ENCODE measurements at regions not wholly inside any gene's neighbourhood (a gene's known extent, or its start where the extent isn't known, plus 50 kb on each side); places are given as distances from the start of the nearest gene placed in this dataset.

DNA sequence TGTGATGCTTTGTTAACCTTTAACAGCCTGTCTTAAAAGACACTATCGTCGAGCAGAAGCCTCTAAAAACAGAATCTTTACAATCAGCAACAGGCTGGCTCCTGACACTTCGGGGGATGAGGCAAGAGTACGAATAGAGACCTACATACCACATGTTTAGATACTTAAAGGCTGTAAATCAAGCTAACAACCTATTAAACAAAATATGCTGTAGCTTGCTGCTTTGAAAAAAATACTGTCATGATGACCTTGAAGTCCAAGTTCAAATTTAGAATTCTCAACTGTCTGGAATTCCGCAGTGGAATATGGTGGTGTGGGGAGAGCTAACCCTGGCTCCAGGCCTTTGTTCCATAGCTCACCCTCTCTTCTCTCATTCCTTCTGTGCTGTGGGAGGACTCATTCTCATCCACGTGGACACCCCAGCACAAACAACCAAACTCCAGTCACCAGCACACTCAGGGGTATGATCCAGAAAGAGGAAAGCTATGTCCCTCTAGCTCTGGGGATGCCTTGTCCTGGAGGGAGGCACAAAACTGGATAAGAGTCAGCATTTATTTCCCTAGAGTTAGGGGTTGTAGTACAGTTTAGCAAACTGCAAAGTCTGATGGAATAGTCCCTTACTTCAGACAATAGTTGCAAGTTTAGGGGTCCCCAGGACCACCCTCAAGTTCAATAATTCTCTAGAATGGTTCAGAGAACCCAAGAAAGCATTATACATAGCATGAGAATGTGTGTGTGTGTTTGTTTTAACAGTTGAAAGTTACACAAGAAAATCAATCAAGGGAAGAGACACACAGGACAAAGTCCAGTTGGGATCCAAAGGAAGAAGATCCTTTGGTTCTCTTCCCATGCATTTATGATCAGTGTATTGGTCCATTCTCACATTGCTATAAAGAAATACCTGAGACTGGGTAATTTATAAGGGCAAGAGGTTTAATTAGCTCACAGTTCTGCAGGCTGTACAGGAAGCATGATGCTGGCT is 196.1 kb upstream of the SVIL start:
- Histone ChIP-seq H3K79me2 (ENCODE audit: control insufficient read depth, insufficient read depth, low read length) (no peaks in the 10 kb centered on the region), H3K27me3 (ENCODE audit: control insufficient read depth in 2 of 2, insufficient read depth in 2 of 2, low read length in 2 of 2) (no peaks in the 10 kb centered on the region), H4K20me1 (replicated peaks; ENCODE audit: control insufficient read depth, insufficient read depth, low read length) (no peaks in the 10 kb centered on the region), H3K27ac (ENCODE audit: extremely low read depth, low read depth, low read length) (no peak overlapping the region), H3K4me2 (ENCODE audit: insufficient read depth, low read length) (no peak overlapping the region), H2AFZ (ENCODE audit: low read depth, low read length) (no peak overlapping the region), H3K9me1 (ENCODE audit: control insufficient read depth, insufficient read depth, low read length) (no peaks in the 10 kb centered on the region), H3K4me3 (no peak overlapping the region), H3K36me3 (ENCODE audit: control insufficient read depth, insufficient read depth, low read length) (no peaks in the 10 kb centered on the region), H3K9ac (ENCODE audit: insufficient read depth in 1 of 2, low read depth in 2 of 2, low read length in 2 of 2) (no peak overlapping the region), H3K9me3 (replicated peaks; ENCODE audit: control insufficient read depth, insufficient read depth, low read depth, low read length) (no peaks in the 10 kb centered on the region), H3K4me1 (replicated peaks in 1 of 2; ENCODE audit: control insufficient read depth in 2 of 2, insufficient read depth in 2 of 2, low read length in 2 of 2) (no peaks in the 10 kb centered on the region)
- POLR2A ChIA-PET: no interaction called here
- intact Hi-C loops (cut with micrococcal nuclease): no loop called here
- no peak for TF ChIP-seq TEAD1 (CRISPR knock-in tag; IDR thresholded peaks at IDR 0.05)
- no peak for TF ChIP-seq ELF2 (CRISPR knock-in tag; IDR thresholded peaks at IDR 0.05)
- no peak for TF ChIP-seq ZNF764 (CRISPR knock-in tag; IDR thresholded peaks at IDR 0.05; ENCODE audit: low read depth)
- no peak for TF ChIP-seq NR2C1 (IDR thresholded peaks at IDR 0.05)
- TF ChIP-seq NR2C1 (tag; IDR thresholded peaks at IDR 0.05): no peak
- TF ChIP-seq RBM39 (optimal IDR thresholded peaks at IDR 0.05; ENCODE audit: low read depth, low read length): no peak
- TF ChIP-seq FOXP4 (CRISPR knock-in tag; IDR thresholded peaks at IDR 0.05; ENCODE audit: borderline replicate concordance): no peak
- no peak for TF ChIP-seq DDX20 (tag; IDR thresholded peaks at IDR 0.05; ENCODE audit: low read depth)
- TF ChIP-seq KAT2B (IDR thresholded peaks at IDR 0.05; ENCODE audit: low read depth, low read length): no peak
- no peak for TF ChIP-seq FOXA3 (CRISPR knock-in tag; conservative IDR thresholded peaks at IDR 0.05 in 1 of 2, IDR thresholded peaks at IDR 0.05 in 1 of 2)
- no peak for TF ChIP-seq ZEB2 (IDR thresholded peaks at IDR 0.05)
- TF ChIP-seq CC2D1A (IDR thresholded peaks at IDR 0.05): no peak
- TF ChIP-seq E2F8 (IDR thresholded peaks at IDR 0.05; ENCODE audit: low read depth, partially characterized antibody): no peak
- TF ChIP-seq U2AF2 (optimal IDR thresholded peaks at IDR 0.05; ENCODE audit: low read depth, low read length): no peak
- no peak for TF ChIP-seq BRD9 (IDR thresholded peaks at IDR 0.05; ENCODE audit: low read depth, partially characterized antibody)
- FAIRE-seq: no peak
- BruUV-seq (replicated peaks): no TSS peak
- DNase-seq (ENCODE audit: extremely low read depth in 1 of 4, low spot score in 3 of 4): no peak
- 1% methylated on average over 6 of the region's 6 CpGs for WGBS (ENCODE audit: insufficient coverage, low coverage, missing lambda C conversion rate)
- in situ Hi-C loops (cut with MboI): no loop called here
- ATAC-seq: no peak
- CTCF ChIA-PET (ENCODE audit: low intra/inter-chr PET ratio): no interaction called here

All from K562 (cell line).